ENCODE measurements at regions not wholly inside any gene's neighbourhood (a gene's known extent, or its start where the extent isn't known, plus 50 kb on each side); places are given as distances from the start of the nearest gene placed in this dataset.

DNA sequence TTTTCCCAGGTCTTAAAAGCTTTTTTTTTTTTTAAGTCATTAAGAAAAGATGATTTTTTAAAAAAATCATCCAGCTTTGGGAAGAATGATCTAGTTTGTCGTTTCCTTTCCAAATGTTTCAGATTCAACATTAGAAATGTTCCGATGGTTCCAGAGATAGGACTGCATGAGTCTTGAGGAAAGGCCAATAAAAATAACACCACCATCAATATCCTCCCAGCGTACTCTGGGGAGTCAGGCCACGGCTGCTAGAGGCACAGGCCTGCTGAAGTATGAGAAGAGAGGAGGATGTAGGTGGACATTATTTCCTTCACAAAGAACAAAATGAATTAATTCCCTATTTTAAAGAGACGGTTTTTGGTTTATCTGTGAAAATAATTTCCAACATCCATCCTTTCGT lies 60.0 kb upstream of the SHISA2 start (continued):
- TF ChIP-seq, protein P1, sequence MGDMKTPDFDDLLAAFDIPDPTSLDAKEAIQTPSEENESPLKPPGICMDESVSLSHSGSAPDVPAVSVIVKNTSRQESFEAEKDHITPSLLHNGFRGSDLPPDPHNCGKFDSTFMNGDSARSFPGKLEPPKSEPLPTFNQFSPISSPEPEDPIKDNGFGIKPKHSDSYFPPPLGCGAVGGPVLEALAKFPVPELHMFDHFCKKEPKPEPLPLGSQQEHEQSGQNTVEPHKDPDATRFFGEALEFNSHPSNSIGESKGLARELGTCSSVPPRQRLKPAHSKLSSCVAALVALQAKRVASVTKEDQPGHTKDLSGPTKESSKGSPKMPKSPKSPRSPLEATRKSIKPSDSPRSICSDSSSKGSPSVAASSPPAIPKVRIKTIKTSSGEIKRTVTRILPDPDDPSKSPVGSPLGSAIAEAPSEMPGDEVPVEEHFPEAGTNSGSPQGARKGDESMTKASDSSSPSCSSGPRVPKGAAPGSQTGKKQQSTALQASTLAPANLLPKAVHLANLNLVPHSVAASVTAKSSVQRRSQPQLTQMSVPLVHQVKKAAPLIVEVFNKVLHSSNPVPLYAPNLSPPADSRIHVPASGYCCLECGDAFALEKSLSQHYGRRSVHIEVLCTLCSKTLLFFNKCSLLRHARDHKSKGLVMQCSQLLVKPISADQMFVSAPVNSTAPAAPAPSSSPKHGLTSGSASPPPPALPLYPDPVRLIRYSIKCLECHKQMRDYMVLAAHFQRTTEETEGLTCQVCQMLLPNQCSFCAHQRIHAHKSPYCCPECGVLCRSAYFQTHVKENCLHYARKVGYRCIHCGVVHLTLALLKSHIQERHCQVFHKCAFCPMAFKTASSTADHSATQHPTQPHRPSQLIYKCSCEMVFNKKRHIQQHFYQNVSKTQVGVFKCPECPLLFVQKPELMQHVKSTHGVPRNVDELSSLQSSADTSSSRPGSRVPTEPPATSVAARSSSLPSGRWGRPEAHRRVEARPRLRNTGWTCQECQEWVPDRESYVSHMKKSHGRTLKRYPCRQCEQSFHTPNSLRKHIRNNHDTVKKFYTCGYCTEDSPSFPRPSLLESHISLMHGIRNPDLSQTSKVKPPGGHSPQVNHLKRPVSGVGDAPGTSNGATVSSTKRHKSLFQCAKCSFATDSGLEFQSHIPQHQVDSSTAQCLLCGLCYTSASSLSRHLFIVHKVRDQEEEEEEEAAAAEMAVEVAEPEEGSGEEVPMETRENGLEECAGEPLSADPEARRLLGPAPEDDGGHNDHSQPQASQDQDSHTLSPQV (IDR thresholded peaks at IDR 0.05): no peak
